ENCODE measurements at regions not wholly inside any gene's neighbourhood (a gene's known extent, or its start where the extent isn't known, plus 50 kb on each side); places are given as distances from the start of the nearest gene placed in this dataset.

- no peak for TF ChIP-seq POLR2AphosphoS5 (IDR thresholded peaks at IDR 0.05; ENCODE audit: low read depth, low read length)
- no peak for TF ChIP-seq POLR2A (IDR thresholded peaks at IDR 0.05; ENCODE audit: low read depth, low read length)
- TF ChIP-seq TAF1 (IDR thresholded peaks at IDR 0.05; ENCODE audit: low read depth, low read length), result no peak
- no peak for TF ChIP-seq PAX5 (IDR thresholded peaks at IDR 0.05; ENCODE audit: insufficient read depth, low read length, severe bottlenecking)
- no peak for TF ChIP-seq SPI1 (IDR thresholded peaks at IDR 0.05; ENCODE audit: low read depth, low read length)
Measured at GRCh38 chrX:4735299-4735698, 1021.9 kb upstream of the PRKX start.

Measured in GM12891 (cell line).